GM19240 (cell line): ENCODE measurements at regions not wholly inside any gene's neighbourhood (a gene's known extent, or its start where the extent isn't known, plus 50 kb on each side); places are given as distances from the start of the nearest gene placed in this dataset.

Source experiments
- DNase-seq: peaks from one replicate; pipeline ENCODE4 v3.0.0; 2011; ENCODE audit warnings: low spot score; ENCODE audit not compliant: insufficient read length

DNA sequence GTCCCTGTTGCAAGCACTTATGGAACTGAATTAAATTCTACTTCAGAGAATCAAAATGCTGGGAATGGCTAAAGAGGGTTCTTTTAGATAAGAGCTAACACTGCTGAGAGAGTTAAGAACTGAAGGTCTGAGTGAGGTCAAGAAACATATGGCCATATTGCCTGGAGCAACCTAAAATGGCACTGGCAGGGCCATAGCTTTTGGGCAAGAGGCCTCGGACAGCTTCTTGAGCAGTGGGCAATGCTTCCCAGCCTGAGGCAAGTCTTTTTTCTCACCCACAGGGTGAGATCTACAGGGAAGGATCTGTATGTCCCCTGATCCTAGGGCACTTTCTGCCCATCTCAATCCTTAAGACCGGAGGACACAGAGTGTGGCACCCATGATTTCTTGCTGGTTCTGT, 244.6 kb upstream of the NT5C1B start:
- no peak for DNase-seq

DNA sequence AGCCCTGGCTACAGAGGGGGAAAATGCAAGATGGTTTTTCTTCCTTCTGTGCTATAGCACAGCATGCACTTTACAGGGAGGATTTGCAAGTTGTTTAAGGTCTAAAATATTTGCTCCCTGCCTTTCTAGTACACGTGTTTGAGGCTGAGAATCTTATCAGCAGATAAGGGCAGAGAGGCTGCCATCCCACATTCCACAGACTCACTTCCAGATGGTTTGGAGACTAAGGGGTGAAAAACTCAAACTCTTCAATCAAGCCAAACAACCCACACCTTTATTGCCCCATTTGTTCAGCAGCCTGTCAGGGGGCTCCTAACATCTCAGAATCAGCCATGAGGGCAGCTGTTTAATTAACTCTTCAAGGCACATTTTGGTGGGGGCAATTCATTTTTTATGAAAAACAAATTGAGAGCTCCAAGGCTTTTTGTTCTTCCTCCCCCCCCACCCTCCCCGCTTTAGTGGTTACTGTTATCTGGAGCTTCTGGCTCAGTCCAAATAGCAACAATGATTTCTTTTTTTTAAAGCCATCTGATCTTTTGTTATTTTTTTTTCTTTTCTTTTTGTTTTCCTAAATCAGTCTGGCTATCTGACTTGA, 242.6 kb upstream of the NT5C1B start:
- DNase-seq: no peak

GRCh38 chr2:18830962-18831361, 241.6 kb upstream of the NT5C1B start:
- no peak for DNase-seq

- no peak for DNase-seq
These were observed 240.6 kb upstream of the NT5C1B start for GRCh38 chr2:18829976-18830375.

GRCh38 chr2:18829251-18829902, 240.0 kb upstream of the NT5C1B start:
- DNase-seq: no peak

DNA sequence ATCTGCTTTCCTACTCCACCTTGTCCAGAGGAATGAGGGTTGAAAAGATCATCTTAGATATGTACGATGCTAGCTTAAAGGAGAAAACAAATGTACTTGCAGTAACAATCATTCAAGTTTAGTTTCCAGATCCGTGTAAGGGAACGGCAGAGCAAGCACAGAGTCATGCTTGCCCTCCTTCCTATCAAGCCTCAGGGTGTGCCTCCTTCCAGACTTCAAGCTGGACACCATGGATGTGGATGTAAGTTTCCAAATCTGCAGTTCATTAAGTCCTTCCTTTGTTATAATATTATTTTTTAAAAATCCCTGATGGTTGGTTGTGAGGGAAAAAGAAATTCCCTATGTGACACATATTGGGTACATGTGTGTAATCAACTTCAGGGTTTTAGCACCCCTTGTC, 238.9 kb upstream of the NT5C1B start:
- no peak for DNase-seq

DNA sequence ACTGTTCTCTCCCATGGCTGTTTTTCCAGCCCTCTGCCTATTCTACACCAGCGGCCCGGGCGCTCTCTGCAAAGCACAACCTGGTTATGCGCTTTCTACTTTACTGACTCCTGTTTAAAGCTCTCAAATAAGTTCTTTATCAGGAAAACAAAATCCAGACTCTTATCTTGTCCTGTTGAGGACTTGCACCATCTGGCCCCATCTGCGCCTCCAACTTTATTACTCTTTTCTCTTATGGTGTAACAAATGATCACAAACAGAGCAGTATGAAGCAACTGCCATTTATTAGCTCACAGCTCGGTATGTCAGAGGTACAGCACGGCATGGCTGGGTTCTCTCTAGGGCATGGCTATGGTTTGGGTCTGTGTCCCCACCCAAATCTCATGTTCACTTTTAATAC, 236.5 kb upstream of the NT5C1B start:
- DNase-seq: no peak

- no peak for DNase-seq
These were observed 235.5 kb upstream of the NT5C1B start for GRCh38 chr2:18824915-18825314.

DNA sequence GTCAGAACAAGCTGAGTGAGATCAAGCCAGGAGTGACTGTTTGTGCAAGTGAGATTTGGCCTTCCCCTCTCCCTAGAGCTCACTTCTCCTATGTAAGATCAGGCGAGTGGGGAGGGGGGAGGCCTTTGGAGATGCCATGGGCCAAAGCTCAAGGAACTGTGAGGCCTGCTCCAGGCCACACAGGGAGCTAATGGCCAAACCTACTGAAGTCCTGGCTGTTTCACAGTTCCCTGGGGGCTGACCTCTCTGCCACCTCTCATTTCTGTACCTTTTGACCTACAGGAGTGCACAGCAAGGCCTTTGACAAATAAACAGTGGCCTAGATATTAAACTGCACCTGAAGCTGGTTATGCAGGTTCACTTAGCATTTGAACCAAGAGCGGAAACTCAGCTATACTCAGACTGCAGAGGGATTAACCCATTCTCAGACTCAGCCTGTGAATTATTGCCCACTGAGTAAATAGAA, 235.0 kb upstream of the NT5C1B start:
- DNase-seq: no peak

DNA sequence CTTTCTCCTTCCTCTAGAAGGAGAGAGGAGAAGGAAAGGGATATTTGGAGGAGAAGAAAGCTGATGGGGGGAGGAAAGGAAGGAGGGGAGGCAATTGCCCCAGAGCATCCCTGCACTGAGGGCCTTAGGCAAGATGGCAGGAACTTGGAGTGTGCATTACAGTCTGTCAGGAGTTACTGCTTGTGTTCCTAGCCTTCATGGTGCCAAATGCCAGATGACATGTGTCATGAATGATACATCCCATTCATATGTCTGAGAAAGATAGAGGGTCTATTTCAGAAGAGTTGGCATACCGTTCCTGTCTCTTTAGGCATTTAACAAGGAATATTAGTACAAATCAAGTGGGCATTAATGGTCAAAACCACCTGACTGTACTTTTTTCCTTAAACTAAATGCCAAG, 232.1 kb upstream of the NT5C1B start:
- DNase-seq: no peak

DNA sequence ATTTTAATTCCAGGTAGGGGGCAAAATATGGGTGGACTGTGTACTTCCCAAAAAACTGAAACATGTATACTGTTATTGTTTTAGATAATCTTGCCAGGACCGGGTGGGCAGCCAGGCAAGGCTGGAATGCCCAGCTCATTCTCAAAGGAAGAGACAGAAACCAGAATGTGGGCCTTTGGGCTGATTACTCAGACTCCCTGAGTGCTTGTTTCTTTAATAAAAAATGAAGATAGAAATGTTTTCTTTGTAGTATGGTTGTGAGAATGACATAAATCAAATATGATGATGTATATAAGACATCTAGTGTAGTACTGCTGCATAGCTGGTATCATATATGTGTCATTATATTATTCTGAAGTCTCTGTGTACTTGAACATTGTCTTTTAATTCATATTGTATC, 231.6 kb upstream of the NT5C1B start:
- DNase-seq: no peak

- no peak for DNase-seq
These were observed 230.2 kb upstream of the NT5C1B start for GRCh38 chr2:18819566-18819965.

- no peak for DNase-seq
These were observed 225.0 kb upstream of the NT5C1B start for GRCh38 chr2:18814387-18814786.

DNA sequence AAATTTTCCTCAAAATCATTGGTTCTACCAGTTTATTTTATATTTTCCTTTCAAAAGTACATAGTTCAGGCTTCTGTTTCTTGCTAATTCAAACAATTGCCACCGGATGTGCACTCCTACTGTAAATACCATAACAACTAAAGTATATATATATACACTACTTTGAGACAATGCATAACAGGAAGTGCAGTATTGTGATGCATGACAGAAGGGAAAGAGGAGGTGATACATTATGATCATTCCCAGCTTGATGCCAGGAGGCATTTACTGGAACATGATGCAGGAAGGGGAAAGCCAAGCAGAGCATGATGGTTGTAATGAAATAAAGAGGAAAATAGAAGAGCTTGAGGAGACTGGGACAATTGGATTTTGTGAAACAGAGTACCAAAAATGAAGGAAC, 215.2 kb upstream of the NT5C1B start:
- no peak for DNase-seq

DNA sequence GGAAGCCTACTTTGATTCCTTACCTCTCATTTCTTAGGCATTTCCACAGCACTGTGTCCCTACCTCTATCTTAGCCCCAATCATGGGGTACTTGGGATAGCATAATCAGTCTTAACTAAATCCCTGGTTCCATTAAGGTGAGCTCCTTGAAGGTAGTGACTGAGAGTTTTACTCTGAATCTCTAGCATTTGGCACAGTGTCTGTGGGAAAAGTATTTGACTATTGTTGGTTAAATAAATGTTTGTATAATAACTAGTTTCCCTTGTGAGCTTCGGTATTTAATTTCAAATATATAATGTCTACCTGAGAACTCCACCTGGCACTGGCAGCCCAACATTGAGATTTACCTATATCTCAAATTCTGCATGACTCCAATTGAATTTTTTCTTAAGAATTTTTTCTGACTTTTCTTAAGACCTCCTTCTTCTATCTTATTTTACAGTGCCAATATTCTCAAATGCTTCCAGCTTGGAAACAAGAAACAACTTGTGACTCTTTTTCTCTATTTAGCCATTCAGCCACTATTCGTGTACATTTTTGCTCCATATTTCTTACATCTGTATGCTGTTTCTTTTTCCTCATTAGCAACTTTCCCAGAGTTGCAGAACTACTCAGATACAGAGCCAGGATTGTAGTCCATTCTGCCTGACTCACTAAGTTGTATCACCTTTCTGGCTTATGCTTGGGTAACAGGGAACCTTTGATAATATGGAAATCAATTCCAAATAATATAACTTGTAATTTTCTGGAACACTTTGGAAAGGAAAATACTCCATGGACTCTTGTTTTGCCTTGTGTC, 214.0 kb upstream of the NT5C1B start:
- no peak for DNase-seq

- DNase-seq: no peak
These were observed 211.0 kb upstream of the NT5C1B start for GRCh38 chr2:18800240-18800971.

GRCh38 chr2:18799397-18799796, 210.0 kb upstream of the NT5C1B start:
- DNase-seq: no peak

- DNase-seq: no peak
These were observed 207.9 kb upstream of the NT5C1B start for GRCh38 chr2:18797133-18797845.

DNA sequence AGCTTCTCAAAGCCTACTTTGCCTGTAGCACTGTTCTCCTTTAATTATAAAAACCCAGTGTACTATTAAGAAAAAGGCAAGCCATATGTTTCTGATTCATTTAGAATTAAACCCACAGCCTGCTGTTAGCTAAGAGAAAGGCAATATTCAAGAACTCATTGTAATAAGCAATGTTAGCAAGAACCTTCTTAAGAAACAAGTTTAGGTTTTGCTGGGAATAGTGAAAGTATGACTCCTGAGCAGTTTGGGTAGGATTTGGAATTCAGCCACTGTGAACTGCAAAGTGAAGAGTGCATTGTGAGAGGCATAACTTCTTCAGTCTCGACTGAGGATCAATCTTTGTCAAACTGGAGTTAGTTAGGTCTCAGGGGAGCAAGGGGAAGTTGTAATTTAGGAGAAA, 206.5 kb upstream of the NT5C1B start:
- no peak for DNase-seq

DNA sequence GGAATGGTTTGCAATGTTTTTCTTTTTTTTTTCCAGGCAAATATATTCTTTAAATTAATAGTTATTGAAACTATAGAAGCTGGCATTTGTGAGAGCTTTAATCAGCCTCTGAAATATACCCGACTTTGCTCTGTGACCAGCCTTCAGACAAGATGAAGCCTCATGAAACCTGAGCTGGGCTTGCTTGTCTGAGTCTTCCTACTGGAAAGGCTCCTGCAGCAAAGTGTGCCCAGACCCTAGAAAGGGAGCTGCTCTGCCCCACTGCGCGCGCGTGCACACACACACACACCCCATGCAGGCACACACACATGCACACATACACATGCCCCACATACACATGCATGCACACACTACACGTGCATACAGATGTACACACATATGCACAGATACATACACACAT, 203.3 kb upstream of the NT5C1B start:
- no peak for DNase-seq

DNA sequence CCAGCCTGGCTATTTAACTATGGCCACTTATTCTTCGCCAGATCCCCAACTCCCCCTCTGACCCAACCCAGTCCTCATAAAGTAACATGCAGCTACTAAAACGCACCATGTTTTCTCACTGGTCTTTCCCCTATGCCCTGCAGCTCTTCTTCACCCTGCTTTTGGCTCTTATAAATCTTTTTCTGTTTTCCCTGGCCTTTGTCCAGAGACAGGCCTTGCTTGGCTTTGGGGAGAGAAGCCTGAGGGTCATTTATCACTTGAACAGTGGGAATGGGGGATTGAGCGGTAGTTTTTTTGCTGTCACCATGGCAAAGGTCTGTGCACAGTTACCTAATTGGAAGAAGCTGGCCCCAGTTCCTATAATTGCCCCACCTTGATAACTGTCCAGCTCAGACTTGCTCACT, 202.9 kb upstream of the NT5C1B start:
- no peak for DNase-seq
